Adrenal gland (tissue), 5 donors: ENCODE measurements at regions not wholly inside any gene's neighbourhood (a gene's known extent, or its start where the extent isn't known, plus 50 kb on each side); places are given as distances from the start of the nearest gene placed in this dataset.

ENCODE experiments used
- POLR2A ChIP-seq, 2 donors: fragments of 450-650 bp; IDR thresholded peaks; one replicate each; pipeline ENCODE4 v1.6.1; 2017; ENCODE audit warnings: antibody characterized with exemption in 2 of 2, mild to moderate bottlenecking in 2 of 2, moderate library complexity in 1 of 2
- TF ChIP-seq, protein P1 (sequence below), 6 experiments: fragments of 450-650 bp in 4 of 6; fragments of 200-600 bp in 2 of 6; sonication (generic) in 1 of 6; IDR thresholded peaks; 1 replicate in 5 of 6; 2 replicates in 1 of 6; pipeline versions ENCODE4 v1.5.1 to v1.8.0; 2016 to 2021; ENCODE audit warnings: antibody characterized with exemption in 6 of 6, mild to moderate bottlenecking in 2 of 6, moderate library complexity in 1 of 6
- donor health status: DM: no; HTN: no; CAD: no.

DNA sequence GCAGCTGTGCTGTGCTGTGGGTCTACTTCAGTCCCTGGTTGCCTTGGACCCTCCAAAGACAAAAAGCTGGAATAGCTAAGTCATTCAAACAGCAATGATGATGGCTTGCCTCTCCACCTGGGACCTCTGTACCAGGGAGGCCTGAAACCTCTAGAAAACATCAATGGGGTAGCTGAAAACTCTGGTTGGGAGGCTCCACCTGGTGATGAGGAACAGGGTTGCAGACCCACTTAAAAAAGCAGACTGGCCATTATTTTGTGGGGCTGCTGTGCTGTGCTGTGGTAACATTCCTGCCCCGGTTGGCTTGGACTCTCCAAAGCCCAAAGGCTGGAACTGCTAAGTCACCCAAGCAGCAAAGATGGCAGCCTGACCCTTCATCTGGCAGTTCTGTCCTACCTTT lies 839.3 kb upstream of the ARRDC3 start:
- TF ChIP-seq, protein P1, sequence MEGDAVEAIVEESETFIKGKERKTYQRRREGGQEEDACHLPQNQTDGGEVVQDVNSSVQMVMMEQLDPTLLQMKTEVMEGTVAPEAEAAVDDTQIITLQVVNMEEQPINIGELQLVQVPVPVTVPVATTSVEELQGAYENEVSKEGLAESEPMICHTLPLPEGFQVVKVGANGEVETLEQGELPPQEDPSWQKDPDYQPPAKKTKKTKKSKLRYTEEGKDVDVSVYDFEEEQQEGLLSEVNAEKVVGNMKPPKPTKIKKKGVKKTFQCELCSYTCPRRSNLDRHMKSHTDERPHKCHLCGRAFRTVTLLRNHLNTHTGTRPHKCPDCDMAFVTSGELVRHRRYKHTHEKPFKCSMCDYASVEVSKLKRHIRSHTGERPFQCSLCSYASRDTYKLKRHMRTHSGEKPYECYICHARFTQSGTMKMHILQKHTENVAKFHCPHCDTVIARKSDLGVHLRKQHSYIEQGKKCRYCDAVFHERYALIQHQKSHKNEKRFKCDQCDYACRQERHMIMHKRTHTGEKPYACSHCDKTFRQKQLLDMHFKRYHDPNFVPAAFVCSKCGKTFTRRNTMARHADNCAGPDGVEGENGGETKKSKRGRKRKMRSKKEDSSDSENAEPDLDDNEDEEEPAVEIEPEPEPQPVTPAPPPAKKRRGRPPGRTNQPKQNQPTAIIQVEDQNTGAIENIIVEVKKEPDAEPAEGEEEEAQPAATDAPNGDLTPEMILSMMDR (IDR thresholded peaks at IDR 0.05): no peak
- no peak for TF ChIP-seq POLR2A (IDR thresholded peaks at IDR 0.05)
